ENCODE measurements at regions not wholly inside any gene's neighbourhood (a gene's known extent, or its start where the extent isn't known, plus 50 kb on each side); places are given as distances from the start of the nearest gene placed in this dataset.
"Not testable (repeated sequence)": the region's sequence is repeated elsewhere in the genome, so short reads cannot be mapped to it uniquely, and the experiment has no call there.

GRCh38 chr16:79380995-79381602 lies 219.4 kb downstream of the MAF start:
- H3K9me3 ChIP-seq, result no peaks in the 10 kb centered on the region
- peaks cover 0 to 12% (median 6%) of the 10 kb centered on the region in 4 donors for H3K4me1 ChIP-seq
- peak overlapping the region in 1 of 4 donors; percentile 10 for H3K4me3 ChIP-seq
- H3K27me3 ChIP-seq, result no peaks in the 10 kb centered on the region
- H3K27ac ChIP-seq, result peak overlapping the region in 2 of 4 donors; percentile 28 to 54
- TF ChIP-seq POLR2A (IDR thresholded peaks at IDR 0.05), result peak in 1 of 4 donors; percentile 13
- TF ChIP-seq EP300 (IDR thresholded peaks at IDR 0.05), result no peak
- DNase-seq, result no peak
- peak in 1 of 2 donors; percentile 14 for ATAC-seq (ENCODE audit: low FRiP score in 2 of 2)
- WGBS, 2 donors, result 25 to 32% methylated on average over 9 of the region's 9 CpGs
- no peaks in the 10 kb centered on the region for H3K36me3 ChIP-seq

GRCh38 chr16:79379095-79379494 lies 221.4 kb downstream of the MAF start:
- no peaks in the 10 kb centered on the region for H3K27me3 ChIP-seq
- peak in 1 of 2 donors; percentile 24 for ATAC-seq (ENCODE audit: low FRiP score in 2 of 2)
- no peak for TF ChIP-seq POLR2A (IDR thresholded peaks at IDR 0.05)
- no peak for TF ChIP-seq EP300 (IDR thresholded peaks at IDR 0.05)
- no peak for TF ChIP-seq POLR2AphosphoS5 (IDR thresholded peaks at IDR 0.05)
- no peak for TF ChIP-seq CTCF (IDR thresholded peaks at IDR 0.05)
- H3K4me3 ChIP-seq, result no peak overlapping the region
- H3K4me1 ChIP-seq, result peaks cover 0 to 12% (median 6%) of the 10 kb centered on the region in 4 donors
- H3K36me3 ChIP-seq, result no peaks in the 10 kb centered on the region
- WGBS, 2 donors, result 79 to 84% methylated on average over 3 of the region's 3 CpGs
- no peak for DNase-seq
- no peaks in the 10 kb centered on the region for H3K9me3 ChIP-seq
- H3K27ac ChIP-seq, result no peak overlapping the region

GRCh38 chr16:79377082-79377481 lies 223.5 kb downstream of the MAF start:
- WGBS, 2 donors, result 95 to 98% methylated on average over 3 of the region's 5 CpGs
- ATAC-seq (ENCODE audit: low FRiP score in 2 of 2); H3K9me3 ChIP-seq; H3K27ac ChIP-seq; H3K36me3 ChIP-seq; DNase-seq; H3K4me3 ChIP-seq; H3K27me3 ChIP-seq: not testable (repeated sequence)
- H3K4me1 ChIP-seq, result peaks cover 0 to 12% (median 6%) of the 10 kb centered on the region in 4 donors

- no peaks in the 10 kb centered on the region for H3K4me1 ChIP-seq
- ATAC-seq (ENCODE audit: low FRiP score in 2 of 2), result no peak
- no peaks in the 10 kb centered on the region for H3K36me3 ChIP-seq
- H3K27ac ChIP-seq, result no peak overlapping the region
- H3K4me3 ChIP-seq, result no peak overlapping the region
- peaks cover 0 to 5% (median 0%) of the 10 kb centered on the region in 4 donors for H3K9me3 ChIP-seq
- no peaks in the 10 kb centered on the region for H3K27me3 ChIP-seq
- DNase-seq, result no peak
- TF ChIP-seq POLR2AphosphoS5 (IDR thresholded peaks at IDR 0.05) (no peak), CTCF (IDR thresholded peaks at IDR 0.05) (no peak), POLR2A (IDR thresholded peaks at IDR 0.05) (no peak), EP300 (IDR thresholded peaks at IDR 0.05) (no peak)
Measured at GRCh38 chr16:79375351-79375750, 225.2 kb downstream of the MAF start.

- 45 to 72% methylated on average over 7 of the region's 7 CpGs for WGBS, 2 donors
- Histone ChIP-seq H3K27me3 (no peaks in the 10 kb centered on the region), H3K9me3 (peaks cover 0 to 8% (median 0%) of the 10 kb centered on the region in 4 donors), H3K36me3 (no peaks in the 10 kb centered on the region), H3K4me3 (no peak overlapping the region), H3K27ac (no peak overlapping the region), H3K4me1 (no peaks in the 10 kb centered on the region)
- no peak for TF ChIP-seq POLR2A (IDR thresholded peaks at IDR 0.05)
- no peak for TF ChIP-seq POLR2AphosphoS5 (IDR thresholded peaks at IDR 0.05)
- no peak for TF ChIP-seq EP300 (IDR thresholded peaks at IDR 0.05)
- TF ChIP-seq CTCF (IDR thresholded peaks at IDR 0.05), result no peak
- DNase-seq (peak; percentile 35 to 42), ATAC-seq (ENCODE audit: low FRiP score in 2 of 2) (peak; percentile 68 to 92)
Measured at GRCh38 chr16:79372503-79373184, 227.9 kb downstream of the MAF start.

GRCh38 chr16:79370736-79371135 lies 229.8 kb downstream of the MAF start:
- Histone ChIP-seq H3K36me3 (no peaks in the 10 kb centered on the region), H3K27me3 (no peaks in the 10 kb centered on the region), H3K4me1 (no peaks in the 10 kb centered on the region), H3K27ac (no peak overlapping the region), H3K4me3 (no peak overlapping the region), H3K9me3 (peaks cover 0 to 8% (median 2%) of the 10 kb centered on the region in 4 donors)
- WGBS, 2 donors, result 87 to 92% methylated on average over 2 of the region's 2 CpGs
- TF ChIP-seq POLR2A (IDR thresholded peaks at IDR 0.05), result no peak
- no peak for TF ChIP-seq CTCF (IDR thresholded peaks at IDR 0.05)
- TF ChIP-seq POLR2AphosphoS5 (IDR thresholded peaks at IDR 0.05), result no peak
- TF ChIP-seq EP300 (IDR thresholded peaks at IDR 0.05), result no peak
- DNase-seq (no peak), ATAC-seq (ENCODE audit: low FRiP score in 2 of 2) (no peak)

Measured in upper lobe of left lung (tissue), 6 donors.